Ishikawa (cell line): ENCODE measurements at regions not wholly inside any gene's neighbourhood (a gene's known extent, or its start where the extent isn't known, plus 50 kb on each side); places are given as distances from the start of the nearest gene placed in this dataset.

ENCODE experiments used
- CEBPB ChIP-seq: IDR thresholded peaks from 2 replicates; pipeline ENCODE4 v1.6.1; 2012
- CREB1 ChIP-seq: IDR thresholded peaks from 2 replicates; pipeline ENCODE4 v1.6.1; 2012; ENCODE audit warnings: low read depth
- EGR1 ChIP-seq: IDR thresholded peaks from 2 replicates; pipeline ENCODE4 v1.6.1; 2012
- EP300 ChIP-seq: IDR thresholded peaks from 2 replicates; pipeline ENCODE4 v1.6.1; 2012; ENCODE audit warnings: borderline replicate concordance
- FOXM1 ChIP-seq: IDR thresholded peaks from 2 replicates; pipeline ENCODE4 v1.6.1; 2012; ENCODE audit warnings: low read depth, borderline replicate concordance
- MAX ChIP-seq: IDR thresholded peaks from 2 replicates; pipeline ENCODE4 v1.6.1; 2012
- NFIC ChIP-seq: IDR thresholded peaks from 2 replicates; pipeline ENCODE4 v1.6.1; 2012
- RAD21 ChIP-seq: IDR thresholded peaks from 2 replicates; pipeline ENCODE4 v1.6.1; 2012; ENCODE audit warnings: low read depth
- REST ChIP-seq: IDR thresholded peaks from 2 replicates; pipeline ENCODE4 v1.6.1; 2012; ENCODE audit warnings: low read depth, mild to moderate bottlenecking
- TAF1 ChIP-seq: IDR thresholded peaks from 2 replicates; pipeline ENCODE4 v1.6.1; 2012; ENCODE audit warnings: low read depth, mild to moderate bottlenecking
- TCF12 ChIP-seq: IDR thresholded peaks from 2 replicates; pipeline ENCODE4 v1.6.1; 2012; ENCODE audit warnings: low read depth
- TEAD4 ChIP-seq: IDR thresholded peaks from 2 replicates; pipeline ENCODE4 v1.6.1; 2012
- YY1 ChIP-seq: IDR thresholded peaks from 2 replicates; pipeline ENCODE4 v1.6.1; 2012; ENCODE audit warnings: low read depth
- ZBTB7A ChIP-seq: IDR thresholded peaks from 2 replicates; pipeline ENCODE4 v1.6.1; 2012; ENCODE audit warnings: low read depth
- TF ChIP-seq, protein P1 (sequence below): IDR thresholded peaks from 2 replicates; pipeline ENCODE4 v1.6.1; 2012

GRCh38 chr2:100766806-100767205 is 53.1 kb upstream of the NPAS2 start:
- TF ChIP-seq ZBTB7A: no peak
- TF ChIP-seq FOXM1: no peak
- no peak for TF ChIP-seq YY1
- no peak for TF ChIP-seq EGR1
- TF ChIP-seq CREB1: no peak
- no peak for TF ChIP-seq TAF1
- TF ChIP-seq REST: no peak
- TF ChIP-seq, protein P1, sequence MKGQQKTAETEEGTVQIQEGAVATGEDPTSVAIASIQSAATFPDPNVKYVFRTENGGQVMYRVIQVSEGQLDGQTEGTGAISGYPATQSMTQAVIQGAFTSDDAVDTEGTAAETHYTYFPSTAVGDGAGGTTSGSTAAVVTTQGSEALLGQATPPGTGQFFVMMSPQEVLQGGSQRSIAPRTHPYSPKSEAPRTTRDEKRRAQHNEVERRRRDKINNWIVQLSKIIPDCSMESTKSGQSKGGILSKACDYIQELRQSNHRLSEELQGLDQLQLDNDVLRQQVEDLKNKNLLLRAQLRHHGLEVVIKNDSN: no peak
- TF ChIP-seq MAX: no peak
- no peak for TF ChIP-seq CEBPB

DNA sequence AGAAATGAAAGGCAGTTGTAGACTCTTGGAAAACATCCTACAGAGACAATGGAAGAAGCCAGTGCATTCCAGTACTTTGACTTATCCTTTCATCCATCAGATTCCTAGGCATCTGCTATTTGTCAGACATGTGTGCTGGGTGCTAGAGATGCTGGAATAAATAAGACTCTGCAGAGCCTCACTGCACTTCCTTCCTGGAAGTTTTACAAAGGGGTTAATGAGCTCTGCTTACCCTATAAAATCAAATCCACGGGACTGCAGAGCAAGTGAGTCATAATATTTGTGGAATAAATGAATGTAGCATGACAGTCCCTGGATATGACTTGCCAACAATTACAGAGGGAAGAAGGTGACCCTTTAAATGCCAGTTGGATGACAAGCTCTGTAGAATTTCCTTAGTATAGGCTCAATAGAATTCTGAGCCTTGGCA is 52.7 kb upstream of the NPAS2 start:
- TF ChIP-seq TEAD4 (no peak), CEBPB (no peak), EGR1 (no peak), NFIC (0 out of 2 replicates have a peak, but pooled peaks have one; percentile 16)

- TF ChIP-seq YY1: no peak
- TF ChIP-seq ZBTB7A: no peak
- TF ChIP-seq EGR1: no peak
- no peak for TF ChIP-seq CEBPB
- TF ChIP-seq TCF12: no peak
- TF ChIP-seq TAF1: no peak
- no peak for TF ChIP-seq REST
- no peak for TF ChIP-seq NFIC
- TF ChIP-seq TEAD4: no peak
- TF ChIP-seq FOXM1: no peak
- TF ChIP-seq, protein P1: no peak
- no peak for TF ChIP-seq RAD21
- TF ChIP-seq CREB1: no peak
- TF ChIP-seq MAX: no peak
- no peak for TF ChIP-seq EP300
These were observed 51.8 kb upstream of the NPAS2 start for GRCh38 chr2:100767810-100768806.
